ENCODE measurements at regions not wholly inside any gene's neighbourhood (a gene's known extent, or its start where the extent isn't known, plus 50 kb on each side); places are given as distances from the start of the nearest gene placed in this dataset.

DNA sequence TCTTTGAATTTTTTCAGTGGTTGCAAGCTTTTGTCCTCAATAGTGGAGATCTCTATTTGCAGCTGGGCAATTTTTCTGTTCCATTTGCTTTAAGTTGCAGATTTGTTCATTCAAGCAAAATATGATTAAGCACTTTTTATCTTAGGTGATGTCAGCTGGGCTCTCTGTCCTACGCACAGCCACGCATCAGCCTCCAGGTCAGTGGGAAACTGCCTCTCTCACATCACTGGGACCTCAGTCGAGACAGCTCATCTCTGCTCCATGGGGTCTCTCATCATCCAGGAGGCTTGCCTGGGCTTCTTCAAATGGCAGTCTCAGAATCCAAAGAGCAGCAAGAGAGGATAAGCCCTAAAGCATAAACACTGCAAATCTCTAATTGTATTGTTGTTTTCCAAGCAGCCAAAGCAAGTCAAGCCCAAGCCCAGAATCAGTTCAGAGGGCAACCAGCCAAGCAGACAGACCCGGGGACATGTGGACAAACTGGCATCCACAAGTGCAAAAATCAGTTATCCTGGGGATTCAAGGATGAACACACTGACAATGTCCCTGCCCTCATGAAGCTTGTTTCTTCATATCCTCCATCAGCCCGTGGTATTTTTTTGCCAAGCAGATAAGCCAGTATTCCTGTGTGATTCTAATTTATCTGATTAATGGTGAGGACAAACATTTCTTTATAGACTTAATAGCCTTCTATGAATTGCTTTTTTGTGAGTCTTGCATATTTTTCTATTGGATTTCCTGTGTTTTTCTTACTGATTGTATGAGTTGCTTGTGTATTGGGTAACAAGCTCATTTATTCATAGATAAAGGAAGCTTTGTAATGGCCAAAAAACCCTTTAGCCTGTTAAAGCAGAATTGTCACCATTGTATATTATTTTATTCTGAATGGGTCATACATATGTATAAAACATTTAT lies 262.5 kb downstream of the GXYLT1 start:
- DNase-seq (ENCODE audit: low read depth) = no peak

DNA sequence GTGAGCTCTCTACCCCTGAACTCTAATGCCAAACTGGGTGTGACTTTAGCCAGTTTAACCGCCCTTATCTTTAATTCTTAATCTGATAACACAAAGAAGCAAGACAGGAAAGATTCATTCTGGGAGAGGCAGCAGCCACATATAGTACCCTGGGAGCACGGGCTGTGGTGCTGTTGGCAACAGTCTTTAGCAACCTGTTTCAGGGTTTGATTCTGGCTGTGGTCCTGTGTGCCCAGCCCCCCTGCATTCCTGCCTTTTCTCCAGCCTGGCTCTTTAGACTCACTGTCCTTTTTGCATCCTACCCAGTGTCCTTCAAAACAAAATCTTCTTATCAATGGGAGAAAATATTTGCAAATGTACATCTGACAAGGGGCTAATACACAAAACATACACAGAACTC lies 275.2 kb downstream of the GXYLT1 start:
- no peak for DNase-seq (ENCODE audit: low read depth)

DNA sequence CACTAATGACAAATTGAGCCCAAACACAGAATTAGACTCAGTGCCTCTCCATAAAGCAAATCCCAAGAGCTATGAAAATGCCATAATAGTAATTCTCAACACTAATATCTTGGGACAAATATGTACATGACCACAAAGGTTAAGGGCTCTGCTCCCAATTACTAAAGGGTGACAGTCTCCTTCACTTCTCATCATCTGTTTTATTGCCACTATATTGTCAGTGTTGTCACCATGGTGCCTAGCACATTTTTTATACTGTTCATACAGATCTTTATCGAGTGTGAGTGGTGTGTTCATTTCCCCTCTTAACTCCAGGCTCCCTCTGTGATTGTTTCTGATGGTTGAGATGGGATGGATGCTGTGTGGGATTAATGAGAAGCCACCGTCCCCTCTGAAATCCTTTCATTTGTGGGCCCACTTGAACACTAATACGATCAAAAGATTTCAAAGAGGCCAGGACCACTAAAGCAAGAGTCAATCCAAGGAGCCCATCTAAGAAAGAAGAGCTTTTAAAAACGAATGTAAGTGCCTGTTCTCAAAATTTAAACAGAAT lies 277.7 kb downstream of the GXYLT1 start:
- DNase-seq (ENCODE audit: low read depth) = no peak

DNA sequence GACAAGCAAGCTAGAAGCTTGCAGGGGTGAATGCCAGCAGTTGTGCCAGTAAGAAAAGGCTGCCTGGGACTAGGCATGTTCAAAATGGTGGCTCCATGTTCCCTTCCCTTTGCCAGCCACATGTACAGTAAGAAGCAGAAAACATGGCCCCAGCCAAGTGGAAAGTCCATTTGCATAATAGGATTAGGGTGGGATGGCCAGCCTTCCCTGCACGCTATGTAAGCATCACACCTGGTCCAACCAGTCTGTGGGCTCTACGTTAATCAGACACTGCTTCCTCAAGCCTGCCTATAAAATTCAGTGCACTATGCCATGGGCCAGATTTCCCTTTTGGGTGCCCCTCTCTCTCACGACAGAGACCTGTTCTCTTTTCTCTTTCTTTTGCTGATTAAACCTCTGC lies 288.4 kb downstream of the GXYLT1 start:
- DNase-seq (ENCODE audit: low read depth) = no peak

DNA sequence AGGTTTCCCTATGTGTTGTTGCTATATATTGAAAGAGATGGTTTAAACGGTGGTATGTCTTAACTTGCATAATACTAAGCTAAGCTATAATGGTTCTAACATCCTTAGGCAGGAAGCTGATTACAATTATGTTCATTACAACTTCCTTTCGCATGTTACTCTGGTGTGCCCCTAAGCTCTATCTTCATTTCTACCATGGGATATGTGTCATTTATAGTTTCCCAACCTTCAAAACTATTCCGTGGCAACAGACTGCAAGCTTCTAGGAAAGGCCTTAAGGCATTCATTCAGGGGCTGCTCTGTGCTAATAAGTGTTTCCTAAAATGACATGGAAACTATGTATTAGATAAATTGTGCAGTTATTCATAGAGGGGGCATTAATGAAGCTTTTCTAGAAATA lies 294.6 kb downstream of the GXYLT1 start:
- no peak for DNase-seq (ENCODE audit: low read depth)

DNA sequence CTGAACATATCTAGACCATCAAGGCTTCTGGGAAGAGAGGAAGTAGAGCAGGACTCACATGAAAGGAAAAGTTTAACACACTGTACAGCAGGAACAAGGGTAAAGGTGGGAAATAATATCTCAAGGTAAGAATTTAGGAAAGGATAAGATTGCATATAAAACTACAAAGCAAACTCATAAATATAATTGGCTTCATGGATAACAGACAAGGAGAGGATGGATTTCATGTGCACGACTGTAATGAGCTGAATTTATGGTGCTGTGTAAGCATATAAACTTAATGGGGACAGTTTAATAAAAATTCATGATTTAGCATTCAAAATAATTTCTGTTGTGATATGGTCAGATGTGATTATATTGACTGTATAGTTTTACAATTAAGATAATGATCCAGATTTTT lies 298.0 kb downstream of the GXYLT1 start:
- no peak for DNase-seq (ENCODE audit: low read depth)

DNA sequence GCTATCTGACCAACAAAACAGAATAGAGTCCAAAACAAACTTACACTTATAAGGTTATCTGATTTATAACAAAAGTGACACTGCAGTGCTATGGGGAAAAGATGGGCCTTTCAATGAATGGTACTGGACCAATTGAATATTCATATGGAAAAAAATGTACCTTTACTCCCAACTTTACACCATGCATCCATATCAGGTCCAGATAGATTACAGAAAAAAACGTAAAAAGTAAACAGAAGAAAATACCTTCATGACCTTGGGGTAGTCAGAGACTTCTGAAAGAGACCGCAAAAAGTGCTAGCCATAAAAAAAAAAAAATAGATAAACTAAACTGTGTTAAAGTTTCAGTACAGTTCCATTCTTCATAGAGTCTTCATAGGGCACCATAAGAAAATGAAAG lies 308.3 kb downstream of the GXYLT1 start:
- DNase-seq (ENCODE audit: low read depth) = no peak

DNA sequence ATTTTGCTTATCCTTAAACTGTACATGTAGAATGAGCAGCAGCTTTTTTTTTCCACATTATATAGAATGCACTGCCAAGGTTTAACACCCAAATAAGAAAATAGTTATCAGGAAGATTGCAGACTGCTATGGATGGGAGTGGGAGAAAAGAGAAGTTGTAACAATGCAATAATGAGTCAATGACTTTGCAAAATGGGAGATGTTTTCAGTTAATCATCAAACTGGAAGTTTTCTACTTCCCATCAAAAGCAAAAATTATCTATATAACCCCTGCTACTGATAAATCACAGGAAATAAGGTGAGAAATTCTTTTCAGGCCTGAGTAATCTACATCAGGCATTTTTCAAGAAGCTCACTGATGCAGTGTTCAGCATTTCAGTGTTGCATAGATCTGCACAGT lies 309.1 kb downstream of the GXYLT1 start:
- DNase-seq (ENCODE audit: low read depth) = no peak

DNA sequence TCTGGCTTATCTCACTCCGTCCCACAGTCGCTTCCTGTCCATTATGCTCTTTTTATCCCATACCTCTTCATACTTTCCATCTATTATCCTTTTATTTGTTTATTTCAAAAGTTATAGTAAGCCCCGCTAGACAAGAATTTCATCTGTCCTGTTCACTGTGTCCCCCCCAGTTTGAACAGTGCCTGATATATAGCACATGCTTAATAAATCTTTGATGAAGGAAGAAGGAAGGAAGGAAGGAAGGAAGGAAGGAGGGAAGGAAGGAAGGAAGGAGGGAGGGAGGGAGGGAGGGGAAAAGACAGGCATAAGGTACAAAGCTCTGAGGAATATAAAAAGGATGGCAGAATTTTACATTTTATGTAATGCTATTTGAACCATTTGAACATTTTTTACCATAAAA lies 324.7 kb downstream of the GXYLT1 start:
- no peak for DNase-seq (ENCODE audit: low read depth)

DNA sequence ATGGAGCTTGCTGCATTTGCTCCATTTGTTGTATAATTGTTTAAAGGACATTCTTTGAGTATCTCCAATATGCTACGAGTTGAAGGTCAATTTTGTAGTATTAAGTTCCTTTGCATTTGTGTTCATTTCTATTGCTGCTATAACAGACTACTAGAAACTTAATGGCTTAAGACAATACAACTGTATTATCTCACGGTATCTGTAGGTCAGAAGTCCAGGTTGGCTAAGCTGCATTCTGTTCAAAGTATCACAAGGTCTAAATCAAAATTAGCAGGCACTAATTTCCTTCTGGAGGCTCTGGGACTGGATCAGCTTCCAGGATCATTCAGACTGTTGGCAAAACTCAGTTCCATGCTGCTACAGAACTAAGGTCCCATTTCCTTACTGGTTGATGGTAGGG lies 340.6 kb downstream of the GXYLT1 start:
- no peak for DNase-seq (ENCODE audit: low read depth)

DNA sequence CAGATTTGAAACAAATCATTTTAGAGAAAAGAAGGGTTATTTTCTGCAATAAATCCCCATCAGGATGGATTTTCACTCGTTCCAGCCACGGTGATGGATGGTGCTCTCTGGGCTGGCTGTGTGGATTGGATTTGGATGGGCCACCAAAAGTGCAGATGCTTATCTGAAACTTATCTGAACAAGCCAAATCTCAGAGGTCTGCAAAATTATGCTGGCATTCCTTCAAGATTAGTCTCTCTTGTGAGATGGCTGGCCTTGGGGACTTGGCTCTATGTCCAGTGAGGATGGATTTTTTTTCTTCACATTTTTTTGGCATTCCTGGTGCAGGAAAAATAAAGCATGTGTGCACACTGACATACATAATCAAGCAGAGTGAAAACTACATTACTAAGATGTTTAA lies 341.9 kb downstream of the GXYLT1 start:
- DNase-seq (ENCODE audit: low read depth) = no peak

DNA sequence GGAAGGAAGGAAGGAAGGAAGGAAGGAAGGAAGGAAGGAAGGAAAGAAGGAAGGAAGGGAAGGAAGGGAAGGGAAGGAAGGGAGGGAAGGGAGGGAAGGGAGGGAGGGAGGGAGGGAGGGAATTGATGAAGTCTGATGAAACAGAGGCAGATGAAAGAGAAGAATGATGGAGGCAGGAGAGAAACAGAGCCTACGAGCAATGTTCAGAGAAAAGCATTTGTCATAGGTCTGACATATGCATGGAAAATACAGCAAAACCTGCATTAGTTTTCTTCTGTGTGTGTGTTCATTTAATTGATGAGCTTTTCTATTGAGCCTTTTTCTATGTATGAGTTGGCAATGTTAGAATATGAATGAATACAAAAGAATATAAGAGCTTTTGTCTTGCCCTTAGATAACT lies 343.4 kb downstream of the GXYLT1 start:
- DNase-seq (ENCODE audit: low read depth) = no peak

DNA sequence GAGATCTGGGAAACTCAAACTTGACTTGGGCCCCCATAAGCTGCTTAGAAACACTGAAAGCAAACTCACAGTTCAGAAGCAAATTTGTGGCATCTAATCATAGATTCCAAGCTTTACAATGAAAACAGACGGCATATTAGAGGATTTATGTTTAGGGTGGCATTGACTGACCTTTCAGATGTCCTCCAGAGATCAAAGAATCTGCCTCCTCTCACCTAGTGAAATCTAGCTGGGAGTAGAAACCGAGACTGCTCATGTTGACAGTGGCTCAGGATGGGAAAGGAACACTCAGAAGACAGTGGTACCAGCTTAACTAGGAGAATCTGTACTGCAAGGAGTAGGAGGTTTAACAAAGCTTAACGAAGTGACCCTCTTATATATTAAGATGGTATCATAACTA lies 345.0 kb downstream of the GXYLT1 start:
- no peak for DNase-seq (ENCODE audit: low read depth)

DNA sequence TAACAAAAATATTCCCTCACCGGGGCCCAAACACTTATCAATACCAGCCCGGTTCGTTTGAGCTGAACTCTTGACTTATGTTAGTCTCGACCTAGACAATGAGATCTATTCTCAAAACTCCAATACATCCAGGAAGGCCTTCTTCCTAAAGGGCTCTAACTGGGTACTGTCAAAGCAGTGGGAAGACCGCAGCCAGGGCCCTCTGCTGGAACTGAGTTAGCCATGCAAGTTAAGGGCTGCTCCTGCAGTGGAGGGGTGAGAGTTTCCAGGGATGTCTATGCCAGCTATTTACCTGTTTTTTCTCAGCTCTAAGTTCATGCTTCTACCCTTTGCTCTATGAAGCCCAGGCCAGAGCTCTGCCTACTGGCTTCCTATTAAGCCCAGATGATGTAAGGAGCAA lies 348.8 kb downstream of the GXYLT1 start:
- no peak for DNase-seq (ENCODE audit: low read depth)

DNA sequence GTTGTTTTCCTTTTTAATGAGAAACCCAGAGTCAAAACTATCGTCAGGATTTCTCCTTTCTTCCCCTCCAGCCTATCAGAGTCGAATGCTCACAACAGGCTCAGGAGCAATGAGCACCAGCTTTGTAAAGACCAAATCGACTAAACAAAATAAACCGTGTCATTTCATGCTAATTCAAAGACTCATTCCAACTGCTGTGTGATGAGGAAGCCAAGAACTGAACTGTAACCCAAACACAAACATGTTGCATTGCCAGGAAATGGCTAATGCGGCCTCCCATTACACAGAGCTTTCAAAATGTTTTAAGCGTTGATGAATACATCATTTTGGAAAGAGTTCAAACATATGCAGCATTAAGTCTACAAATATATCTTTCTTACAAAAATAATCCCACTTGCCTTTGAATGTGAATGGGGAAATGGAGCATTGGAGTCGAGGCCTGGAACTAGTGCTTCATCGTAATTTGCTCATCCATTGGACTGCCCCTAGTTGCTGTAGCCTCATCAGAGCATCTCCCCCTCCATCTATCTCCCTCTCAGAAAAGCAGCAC lies 349.5 kb downstream of the GXYLT1 start:
- no peak for DNase-seq (ENCODE audit: low read depth)

DNA sequence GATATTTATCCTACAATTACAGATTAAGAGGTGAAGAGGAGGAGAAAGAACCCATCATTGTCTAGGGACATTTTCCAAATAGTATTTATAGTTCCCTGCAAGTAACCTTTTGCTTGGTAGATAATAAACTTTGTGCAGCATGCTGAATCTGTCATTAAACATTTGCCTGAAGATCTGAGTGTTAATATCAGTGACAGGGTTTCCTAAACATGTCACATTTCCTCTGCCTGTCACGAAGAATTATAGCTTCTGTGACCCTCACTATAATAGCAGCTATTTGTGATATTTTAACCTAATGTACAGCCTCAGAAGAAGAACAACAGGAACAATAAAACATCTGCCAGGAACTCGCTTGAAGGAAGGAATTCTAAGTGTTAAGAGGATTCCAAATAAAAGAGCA lies 350.3 kb downstream of the GXYLT1 start:
- no peak for DNase-seq (ENCODE audit: low read depth)

DNA sequence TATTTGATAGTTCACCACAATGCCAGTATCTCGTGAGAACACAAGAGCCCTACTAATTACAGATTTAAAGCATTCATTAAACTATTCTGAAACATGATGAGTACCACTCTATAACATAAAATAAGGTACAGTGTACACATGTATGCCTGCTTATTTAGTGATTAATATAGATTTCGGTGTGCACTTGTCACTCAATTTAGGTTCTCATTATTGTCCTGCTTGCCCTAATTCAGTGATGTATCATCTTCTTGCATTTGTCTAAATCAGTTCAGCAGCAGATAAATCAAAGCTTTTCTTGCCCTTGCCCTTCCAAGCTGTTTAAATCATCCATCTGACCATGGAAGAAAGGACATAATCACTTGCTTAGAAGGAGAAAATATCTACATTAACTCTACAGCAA lies 359.7 kb downstream of the GXYLT1 start:
- DNase-seq (ENCODE audit: low read depth) = no peak

DNA sequence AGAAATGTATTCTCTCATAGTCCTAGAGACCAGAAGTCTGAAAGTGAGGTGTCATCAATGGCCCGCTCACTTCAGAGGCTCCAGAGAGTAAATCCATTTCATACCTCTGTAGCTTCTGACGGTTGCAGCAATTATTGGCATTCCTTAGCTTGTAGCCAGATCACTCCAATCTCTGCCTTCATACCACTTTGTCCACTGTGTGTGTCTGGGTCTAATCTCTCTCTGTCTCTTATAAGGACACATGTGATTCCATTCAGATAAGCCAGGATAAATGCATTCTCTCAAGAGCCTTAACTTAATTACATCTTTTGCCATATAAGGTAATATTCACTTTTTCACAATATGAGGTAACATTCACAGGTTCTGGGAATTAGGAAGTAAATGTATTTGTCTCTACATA lies 365.7 kb downstream of the GXYLT1 start:
- DNase-seq (ENCODE audit: low read depth) = no peak

DNA sequence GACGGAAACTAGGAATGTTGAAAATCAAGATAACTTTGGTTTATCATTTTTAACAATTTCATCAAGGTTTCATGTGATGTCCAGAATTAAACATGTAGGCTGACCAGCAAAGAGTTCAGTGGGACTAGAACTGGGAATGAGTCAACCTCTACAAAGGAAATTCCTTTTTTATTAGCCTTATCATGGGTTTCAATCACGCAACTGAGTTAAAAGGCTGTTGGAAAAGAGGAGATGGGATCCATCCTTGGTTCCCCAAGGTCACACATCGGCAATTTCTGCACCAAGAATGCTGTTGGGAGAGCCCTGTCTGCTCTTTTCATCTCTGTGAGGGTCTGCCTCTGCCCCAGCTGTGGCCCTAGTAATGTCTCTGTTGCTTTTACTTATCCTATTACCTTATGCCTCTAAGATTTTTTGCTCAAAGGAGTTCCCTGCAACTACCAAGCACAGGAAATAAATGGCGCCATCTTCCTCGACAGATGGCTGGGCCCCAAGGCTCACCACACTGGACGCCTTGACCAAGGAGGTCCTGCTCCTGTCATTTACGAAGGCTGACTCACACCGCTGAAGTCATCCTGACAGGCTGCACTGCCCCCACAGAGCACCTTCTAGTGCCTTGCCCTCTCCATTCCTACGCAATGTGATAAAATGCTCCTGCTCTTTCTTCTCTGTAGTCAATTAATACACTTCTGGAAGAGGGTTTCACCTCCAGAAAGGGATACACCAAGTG lies 367.4 kb downstream of the GXYLT1 start:
- no peak for DNase-seq (ENCODE audit: low read depth)

DNA sequence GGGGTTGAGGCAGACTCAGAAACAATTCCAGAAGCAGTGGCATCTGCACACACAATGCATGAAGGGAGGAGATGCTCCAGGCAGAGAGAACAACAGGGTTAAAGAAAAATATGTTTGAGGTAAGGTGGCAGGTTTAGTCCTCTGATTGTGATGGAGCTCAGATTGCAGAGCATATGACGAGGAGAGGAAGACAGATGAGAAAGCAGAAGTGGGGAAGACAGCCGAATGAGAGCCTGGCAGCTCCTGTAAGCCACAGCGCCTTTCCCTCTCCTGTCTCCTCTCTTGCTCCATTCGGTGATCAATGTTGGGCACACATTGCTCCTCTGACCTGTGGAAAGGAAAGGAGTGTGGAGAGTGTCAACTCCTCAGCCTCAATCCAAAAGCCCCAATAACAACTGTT lies 372.2 kb downstream of the GXYLT1 start:
- no peak for DNase-seq (ENCODE audit: low read depth)

DNA sequence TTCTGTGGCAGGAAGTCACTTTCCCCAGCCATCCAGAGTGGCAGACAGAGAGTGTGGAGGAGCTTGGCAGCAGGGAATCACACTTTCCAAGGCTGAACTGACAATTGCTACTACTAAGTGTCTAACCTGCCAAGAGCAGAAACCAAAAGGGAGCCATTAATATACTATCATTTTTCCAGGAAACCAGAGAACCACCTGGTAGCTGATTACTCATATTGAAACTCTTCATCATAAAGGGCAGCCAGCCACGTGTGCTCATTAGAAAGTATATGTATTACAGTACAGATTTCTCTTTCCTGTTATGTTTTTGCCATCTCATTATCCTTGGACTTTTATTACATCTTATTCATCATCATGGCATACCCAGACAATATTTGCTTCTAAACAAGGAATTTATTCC lies 374.9 kb downstream of the GXYLT1 start:
- DNase-seq (ENCODE audit: low read depth) = no peak

DNA sequence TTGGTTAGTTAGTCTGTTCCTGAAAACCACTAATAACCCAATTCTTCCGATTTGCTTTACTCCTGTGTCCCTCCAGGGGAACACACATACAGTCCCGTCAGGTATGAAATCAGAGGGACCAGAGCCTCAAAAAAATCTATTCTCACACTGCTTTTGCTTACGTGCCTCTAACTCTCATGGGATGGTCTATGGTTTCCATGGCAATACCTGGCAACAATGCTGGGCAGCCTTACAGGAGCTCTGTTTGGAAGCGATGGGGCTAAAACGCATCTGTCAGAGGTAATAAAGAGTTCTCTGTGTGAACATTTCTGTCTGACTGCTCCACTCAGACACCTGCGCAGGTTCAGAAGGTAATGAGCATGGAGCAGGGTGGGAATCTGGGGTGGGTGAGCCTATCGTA lies 376.2 kb downstream of the GXYLT1 start:
- DNase-seq (ENCODE audit: low read depth) = no peak

DNA sequence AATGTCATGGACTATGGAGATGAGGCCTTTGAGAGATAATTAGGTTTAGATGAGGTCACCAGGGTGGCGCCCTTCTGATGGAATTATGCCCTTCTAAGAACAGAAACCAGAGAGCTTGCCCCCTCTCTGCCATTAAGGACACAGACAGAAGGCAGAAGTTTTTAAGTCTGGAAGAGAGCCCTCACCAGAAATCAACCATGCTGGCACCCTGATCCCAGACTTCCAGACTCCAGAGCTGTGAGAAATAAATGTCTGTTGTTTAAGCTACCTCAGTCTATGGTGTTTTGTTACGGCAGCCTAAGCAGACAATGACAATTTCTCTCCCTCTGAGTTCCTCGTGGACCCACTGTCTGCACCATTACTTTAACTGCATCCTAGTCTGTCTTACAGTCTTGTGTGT lies 382.0 kb downstream of the GXYLT1 start:
- DNase-seq (ENCODE audit: low read depth) = no peak
